ENCODE measurements at regions not wholly inside any gene's neighbourhood (a gene's known extent, or its start where the extent isn't known, plus 50 kb on each side); places are given as distances from the start of the nearest gene placed in this dataset.
A peak's percentile ranks its signal among the peaks of the same experiment; 100 is the strongest.

DNA sequence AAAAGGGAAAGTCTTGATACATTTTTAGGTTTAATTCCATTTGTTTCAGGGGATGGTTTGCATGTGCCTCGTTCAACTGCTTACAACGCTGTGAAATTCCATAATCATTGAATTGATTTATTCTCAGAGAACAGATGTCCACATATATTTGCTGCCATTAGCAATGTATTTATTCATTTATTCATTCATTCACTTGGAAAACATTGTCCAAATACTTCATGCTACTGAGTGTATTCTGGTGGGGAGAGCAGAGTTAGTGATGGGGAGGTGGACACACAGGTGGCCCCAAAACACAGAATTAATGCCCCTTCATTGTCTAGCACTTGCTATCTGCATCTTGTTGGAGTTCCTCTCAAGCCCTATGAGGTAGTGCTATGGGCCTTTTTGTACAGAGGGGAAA is 141.2 kb upstream of the PARP11 start:
- CTCF ChIA-PET, result interaction anchor here (0.6 to 1.0 kb wide), 2 partner anchors 15 to 19 kb away, joined by 3 to 4 read pairs; no protein-coding TSS in a partner anchor
- no peaks in the 10 kb centered on the region for H3K36me3 ChIP-seq (ENCODE audit: control insufficient read depth in 2 of 2, insufficient read depth in 1 of 2, low read length in 2 of 2)
- peaks cover 3% of the 10 kb centered on the region for H3K4me1 ChIP-seq (ENCODE audit: control insufficient read depth, insufficient read depth, low read length)
- TF ChIP-seq ZBTB20 (tag by site-specific recombination; IDR thresholded peaks at IDR 0.05) (no peak), EGR2 (tag by site-specific recombination; IDR thresholded peaks at IDR 0.05; ENCODE audit: low read depth) (no peak), KLF16 (tag by site-specific recombination; IDR thresholded peaks at IDR 0.05) (no peak), ZSCAN16 (tag by site-specific recombination; IDR thresholded peaks at IDR 0.05) (no peak), ZNF398 (tag by site-specific recombination; IDR thresholded peaks at IDR 0.05) (no peak), KLF1 (tag by site-specific recombination; IDR thresholded peaks at IDR 0.05) (no peak), SALL2 (tag by site-specific recombination; IDR thresholded peaks at IDR 0.05; ENCODE audit: borderline replicate concordance) (no peak), ZNF629 (tag by site-specific recombination; IDR thresholded peaks at IDR 0.05) (no peak), TSHZ1 (tag by site-specific recombination; IDR thresholded peaks at IDR 0.05; ENCODE audit: borderline replicate concordance) (no peak), ZNF548 (tag by site-specific recombination; IDR thresholded peaks at IDR 0.05) (no peak), YY1 (tag by site-specific recombination; IDR thresholded peaks at IDR 0.05) (no peak), ZNF2 (tag by site-specific recombination; IDR thresholded peaks at IDR 0.05) (no peak), ZNF433 (tag by site-specific recombination; IDR thresholded peaks at IDR 0.05; ENCODE audit: low read depth) (no peak), ZNF155 (tag by site-specific recombination; IDR thresholded peaks at IDR 0.05) (no peak)
- TF ChIP-seq, protein P1, sequence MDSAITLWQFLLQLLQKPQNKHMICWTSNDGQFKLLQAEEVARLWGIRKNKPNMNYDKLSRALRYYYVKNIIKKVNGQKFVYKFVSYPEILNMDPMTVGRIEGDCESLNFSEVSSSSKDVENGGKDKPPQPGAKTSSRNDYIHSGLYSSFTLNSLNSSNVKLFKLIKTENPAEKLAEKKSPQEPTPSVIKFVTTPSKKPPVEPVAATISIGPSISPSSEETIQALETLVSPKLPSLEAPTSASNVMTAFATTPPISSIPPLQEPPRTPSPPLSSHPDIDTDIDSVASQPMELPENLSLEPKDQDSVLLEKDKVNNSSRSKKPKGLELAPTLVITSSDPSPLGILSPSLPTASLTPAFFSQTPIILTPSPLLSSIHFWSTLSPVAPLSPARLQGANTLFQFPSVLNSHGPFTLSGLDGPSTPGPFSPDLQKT (IDR thresholded peaks at IDR 0.05; ENCODE audit: borderline replicate concordance, low read depth, low read length), result no peak
- POLR2A ChIA-PET, result no interaction called here
- no peaks in the 10 kb centered on the region for H3K9me3 ChIP-seq (ENCODE audit: control insufficient read depth, insufficient read depth, low read depth, low read length)
- no peak overlapping the region for H3K27ac ChIP-seq (ENCODE audit: extremely low read depth, low read depth, low read length)
- no peak overlapping the region for H3K4me3 ChIP-seq (ENCODE audit: low read depth, low read length)

DNA sequence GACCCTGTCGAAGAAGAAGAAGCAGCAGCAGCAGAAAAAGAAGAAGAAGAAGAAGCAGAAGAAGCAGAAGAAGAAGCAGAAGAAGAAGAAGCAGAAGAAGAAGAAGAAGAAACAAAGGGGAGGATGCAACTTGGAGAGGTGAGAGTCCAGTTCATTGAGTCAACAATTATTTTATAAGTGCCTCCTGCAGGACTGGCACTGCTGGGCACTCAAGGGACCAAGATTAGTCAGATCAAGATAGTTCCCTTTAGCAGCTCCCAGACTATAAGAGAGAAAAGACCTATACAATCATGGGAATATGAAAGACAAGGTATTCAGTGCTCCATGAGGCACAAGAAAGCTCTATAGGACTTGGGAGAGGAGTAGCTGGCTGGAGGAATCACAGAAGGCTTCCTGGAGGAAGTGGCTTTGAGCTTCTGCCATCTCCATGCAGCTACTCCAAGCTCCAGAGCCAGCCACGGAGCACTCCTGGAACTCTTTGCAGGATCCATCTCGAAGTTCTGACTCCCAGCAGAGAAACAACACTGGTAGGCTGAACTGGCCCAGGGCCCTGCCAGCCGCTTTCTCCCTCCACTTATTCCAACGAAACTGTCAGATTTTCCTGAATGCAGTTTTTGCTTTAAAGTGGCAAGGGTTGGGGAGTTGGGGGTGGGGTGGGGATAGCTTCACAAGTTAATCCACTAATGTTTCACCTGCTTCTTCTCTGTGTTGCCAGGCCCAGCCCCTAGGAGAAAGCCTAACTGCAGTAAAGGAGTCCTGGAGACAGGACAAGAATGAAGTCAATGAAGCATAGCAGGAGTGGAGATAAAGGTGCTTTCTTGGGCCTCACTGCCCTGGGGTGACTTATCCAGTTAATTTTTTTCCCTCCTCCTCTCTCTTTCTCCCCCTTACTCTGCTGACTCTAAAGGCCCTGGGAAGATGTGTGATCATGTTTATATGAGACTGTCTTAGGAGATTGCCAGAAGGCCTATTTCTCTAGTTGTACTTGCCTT is 140.1 kb upstream of the PARP11 start:
- POLR2A ChIA-PET, result interaction anchor here (1.2 kb wide), 1 partner anchor 18 kb away, joined by 7 read pairs; no protein-coding TSS in a partner anchor
- TF ChIP-seq ZNF398 (tag by site-specific recombination; IDR thresholded peaks at IDR 0.05) (peak; percentile 97), ZBTB20 (tag by site-specific recombination; IDR thresholded peaks at IDR 0.05) (peak; percentile 73; the same call in 1 of the 2 replicates), ZBTB48 (tag by site-specific recombination; IDR thresholded peaks at IDR 0.05) (0 out of 2 replicates have a peak, but pooled peaks have one; percentile 21), ZNF664 (tag by site-specific recombination; IDR thresholded peaks at IDR 0.05) (no peak), SETDB1 (IDR thresholded peaks at IDR 0.05; ENCODE audit: insufficient read length, low read length) (no peak), TRIM28 (IDR thresholded peaks at IDR 0.05; ENCODE audit: borderline replicate concordance, low read length) (0 out of 2 replicates have a peak, but pooled peaks have one; percentile 15), ZXDB (tag by site-specific recombination; IDR thresholded peaks at IDR 0.05) (0 out of 2 replicates have a peak, but pooled peaks have one; percentile 26), ZNF280D (tag by site-specific recombination; IDR thresholded peaks at IDR 0.05) (no peak)

More for the DNA sequence above, 140.1 kb upstream of the PARP11 start:
- Histone ChIP-seq H3K4me1 (ENCODE audit: control insufficient read depth, insufficient read depth, low read length) (peaks cover 3% of the 10 kb centered on the region), H3K4me3 (ENCODE audit: low read depth, low read length) (no peak overlapping the region), H3K9me3 (ENCODE audit: control insufficient read depth, insufficient read depth, low read depth, low read length) (no peaks in the 10 kb centered on the region), H3K36me3 (ENCODE audit: control insufficient read depth in 2 of 2, insufficient read depth in 1 of 2, low read length in 2 of 2) (no peaks in the 10 kb centered on the region), H3K27ac (ENCODE audit: extremely low read depth, low read depth, low read length) (no peak overlapping the region; the same call in 1 of the 2 replicates)
- CTCF ChIA-PET, result interaction anchor here (0.6 to 2.8 kb wide), 3 partner anchors 16 to 263 kb away, joined by 3 to 10 read pairs (median 4); no protein-coding TSS in a partner anchor
